ENCODE measurements at regions not wholly inside any gene's neighbourhood (a gene's known extent, or its start where the extent isn't known, plus 50 kb on each side); places are given as distances from the start of the nearest gene placed in this dataset.

GRCh38 chr3:84567796-84568195 is 391.0 kb upstream of the CADM2 start:
- TF ChIP-seq, protein P1, sequence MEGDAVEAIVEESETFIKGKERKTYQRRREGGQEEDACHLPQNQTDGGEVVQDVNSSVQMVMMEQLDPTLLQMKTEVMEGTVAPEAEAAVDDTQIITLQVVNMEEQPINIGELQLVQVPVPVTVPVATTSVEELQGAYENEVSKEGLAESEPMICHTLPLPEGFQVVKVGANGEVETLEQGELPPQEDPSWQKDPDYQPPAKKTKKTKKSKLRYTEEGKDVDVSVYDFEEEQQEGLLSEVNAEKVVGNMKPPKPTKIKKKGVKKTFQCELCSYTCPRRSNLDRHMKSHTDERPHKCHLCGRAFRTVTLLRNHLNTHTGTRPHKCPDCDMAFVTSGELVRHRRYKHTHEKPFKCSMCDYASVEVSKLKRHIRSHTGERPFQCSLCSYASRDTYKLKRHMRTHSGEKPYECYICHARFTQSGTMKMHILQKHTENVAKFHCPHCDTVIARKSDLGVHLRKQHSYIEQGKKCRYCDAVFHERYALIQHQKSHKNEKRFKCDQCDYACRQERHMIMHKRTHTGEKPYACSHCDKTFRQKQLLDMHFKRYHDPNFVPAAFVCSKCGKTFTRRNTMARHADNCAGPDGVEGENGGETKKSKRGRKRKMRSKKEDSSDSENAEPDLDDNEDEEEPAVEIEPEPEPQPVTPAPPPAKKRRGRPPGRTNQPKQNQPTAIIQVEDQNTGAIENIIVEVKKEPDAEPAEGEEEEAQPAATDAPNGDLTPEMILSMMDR (IDR thresholded peaks at IDR 0.05; ENCODE audit: insufficient read depth, missing control alignments): no peak
- FAIRE-seq (no peak), DNase-seq (ENCODE audit: insufficient read length, low spot score) (no peak)

DNA sequence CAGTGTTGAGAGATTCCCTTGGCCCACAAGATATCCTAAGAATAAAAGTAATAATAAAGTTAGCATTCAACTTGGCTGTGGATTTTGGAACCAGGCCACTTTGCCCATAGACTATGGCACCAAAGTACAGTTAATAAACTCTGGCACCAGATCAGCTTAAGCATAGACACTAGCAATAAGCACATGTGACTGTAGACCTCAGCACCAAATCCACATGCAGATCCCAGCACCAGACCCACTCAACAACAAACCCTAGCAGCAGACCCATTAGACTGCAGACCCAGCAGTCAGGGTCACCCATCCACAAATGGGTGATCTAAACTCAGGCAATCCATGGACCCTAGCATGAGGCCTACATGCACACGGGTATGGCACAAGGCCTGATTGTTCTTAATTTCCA is 384.8 kb upstream of the CADM2 start:
- DNase-seq (ENCODE audit: insufficient read length, low spot score) (no peak), FAIRE-seq (no peak)
- TF ChIP-seq, protein P1 (IDR thresholded peaks at IDR 0.05; ENCODE audit: insufficient read depth, missing control alignments): no peak

DNA sequence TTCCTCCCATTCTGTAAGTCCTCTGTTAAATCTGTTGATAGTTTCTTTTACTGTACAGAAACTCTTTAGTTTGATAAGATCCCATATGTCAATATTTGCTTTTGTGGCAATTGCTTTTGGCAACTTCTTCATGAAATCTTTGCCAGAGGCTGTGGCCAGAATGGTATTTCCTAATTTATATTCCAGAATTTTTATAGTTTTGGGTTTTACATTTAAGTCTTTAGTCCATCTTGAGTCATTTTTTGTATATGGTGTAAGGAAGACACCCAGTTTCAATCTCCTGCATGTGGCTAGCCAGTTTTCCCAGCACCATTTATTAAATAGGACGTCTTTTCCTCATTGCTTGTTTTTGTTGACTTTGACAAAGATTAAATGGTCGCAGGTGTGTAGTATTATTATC is 372.4 kb upstream of the CADM2 start:
- FAIRE-seq: no peak
- TF ChIP-seq, protein P1 (IDR thresholded peaks at IDR 0.05; ENCODE audit: insufficient read depth, missing control alignments): no peak
- DNase-seq (ENCODE audit: insufficient read length, low spot score): no peak

DNA sequence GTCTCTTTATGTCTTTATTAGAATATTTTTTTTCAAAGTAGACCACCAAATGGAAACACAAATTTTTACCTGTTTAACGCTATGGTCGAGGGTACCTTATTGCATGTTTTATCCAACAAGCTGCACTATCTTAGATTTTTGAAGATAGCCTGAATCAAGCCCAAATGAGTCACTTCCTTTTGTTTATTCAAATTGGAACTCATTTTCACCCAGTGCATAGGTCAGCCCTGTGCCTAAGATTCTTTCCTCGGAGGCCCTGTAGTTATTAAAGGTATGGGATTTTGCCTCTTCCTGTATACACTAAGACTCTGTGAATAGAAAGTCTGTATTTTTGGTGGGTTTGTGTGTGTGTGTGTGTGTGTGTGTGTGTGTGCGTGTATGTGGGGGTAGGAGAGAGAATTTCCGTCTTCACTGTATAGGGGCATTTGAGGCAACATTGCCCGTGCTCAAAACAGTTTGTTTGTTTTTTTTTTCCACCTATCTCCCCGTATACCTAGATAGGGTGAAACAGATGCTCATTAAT is 358.0 kb upstream of the CADM2 start:
- TF ChIP-seq, protein P1 (IDR thresholded peaks at IDR 0.05; ENCODE audit: insufficient read depth, missing control alignments): no peak
- DNase-seq (ENCODE audit: insufficient read length, low spot score) (no peak), FAIRE-seq (no peak)

GRCh38 chr3:84601303-84601702 is 357.5 kb upstream of the CADM2 start:
- DNase-seq (ENCODE audit: insufficient read length, low spot score) (no peak), FAIRE-seq (no peak)
- TF ChIP-seq, protein P1 (IDR thresholded peaks at IDR 0.05; ENCODE audit: insufficient read depth, missing control alignments): no peak

DNA sequence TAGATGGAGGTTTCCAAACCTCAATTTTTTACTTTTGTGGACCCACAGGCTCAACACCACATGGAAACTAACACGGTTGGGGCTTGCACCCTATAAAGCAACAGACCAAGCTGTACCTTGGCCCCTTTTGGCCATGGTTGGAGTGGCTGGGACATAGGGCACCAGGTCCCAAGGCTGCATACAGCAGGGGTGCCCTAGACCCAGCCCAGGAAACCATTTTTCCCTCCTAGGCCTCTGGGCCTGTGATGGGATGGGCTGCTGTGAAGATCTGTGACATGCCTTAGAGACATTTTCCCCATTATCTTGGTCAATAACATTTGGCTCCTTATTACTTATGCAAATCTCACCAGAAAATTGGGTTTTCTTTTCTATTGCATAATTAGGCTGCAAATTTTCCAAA is 337.0 kb upstream of the CADM2 start:
- TF ChIP-seq, protein P1 (IDR thresholded peaks at IDR 0.05; ENCODE audit: insufficient read depth, missing control alignments): no peak
- DNase-seq (ENCODE audit: insufficient read length, low spot score) (no peak), FAIRE-seq (no peak)

GRCh38 chr3:84634668-84635067 is 324.1 kb upstream of the CADM2 start:
- no peak for DNase-seq (ENCODE audit: insufficient read length, low spot score)
- FAIRE-seq: no peak
- TF ChIP-seq, protein P1 (IDR thresholded peaks at IDR 0.05; ENCODE audit: insufficient read depth, missing control alignments): no peak
